Activated B cell treated with CpG ODN at 0.5 μM for 24 hours (primary cell): ENCODE measurements at regions not wholly inside any gene's neighbourhood (a gene's known extent, or its start where the extent isn't known, plus 50 kb on each side); places are given as distances from the start of the nearest gene placed in this dataset.
"Not testable (repeated sequence)": the region's sequence is repeated elsewhere in the genome, so short reads cannot be mapped to it uniquely, and the experiment has no call there.

ENCODE experiments used
- ATAC-seq: fragments of 200-7000 bp; cut with Tn5 transposase; one replicate; pipeline ENCODE4 v1.10.0; 2021; ENCODE audit warnings: low read depth, mild to moderate bottlenecking, moderate library complexity
- CTCF ChIA-PET: fragments of 350-600 bp; sonication (Branson Sonifier 250); formaldehyde crosslinking; loops from one replicate; lab custom pipeline; 2021; ENCODE audit warnings: antibody characterized with exemption; lab: Charles Lee
- POLR2A ChIA-PET: fragments of 350-600 bp; sonication (Branson Sonifier 250); formaldehyde crosslinking; loops from one replicate; lab custom pipeline; 2021; ENCODE audit warnings: antibody characterized with exemption; lab: Charles Lee
- DNase-seq: peaks from one replicate; pipeline ENCODE4 v3.0.0; 2022
- H3K27ac Mint-ChIP-seq: one replicate; pipeline ENCODE4 v1.8.0; 2020; ENCODE audit warnings: mixed read lengths
- H3K27me3 Mint-ChIP-seq: one replicate; pipeline ENCODE4 v1.8.0; 2021; ENCODE audit warnings: mixed read lengths
- H3K36me3 Mint-ChIP-seq: one replicate; pipeline ENCODE4 v1.8.0; 2021; ENCODE audit warnings: low read depth, mixed read lengths
- H3K4me1 Mint-ChIP-seq: one replicate; pipeline ENCODE4 v1.8.0; 2021; ENCODE audit warnings: mixed read lengths
- H3K4me3 Mint-ChIP-seq: one replicate; pipeline ENCODE4 v1.8.0; 2020; ENCODE audit warnings: mild to moderate bottlenecking, mixed read lengths
- H3K9me3 Mint-ChIP-seq: one replicate; pipeline ENCODE4 v1.8.0; 2020; ENCODE audit warnings: mixed read lengths
- CTCF ChIP-seq: fragments of 200-600 bp; IDR thresholded peaks from one replicate; pipeline ENCODE4 v1.8.0; 2022; ENCODE audit warnings: antibody characterized with exemption, mild to moderate bottlenecking
- intact Hi-C: fragments of 100-400 bp; cut with micrococcal nuclease; formaldehyde crosslinking; loops from one replicate; pipeline ENCODE4 v1.15.1; 2024

DNA sequence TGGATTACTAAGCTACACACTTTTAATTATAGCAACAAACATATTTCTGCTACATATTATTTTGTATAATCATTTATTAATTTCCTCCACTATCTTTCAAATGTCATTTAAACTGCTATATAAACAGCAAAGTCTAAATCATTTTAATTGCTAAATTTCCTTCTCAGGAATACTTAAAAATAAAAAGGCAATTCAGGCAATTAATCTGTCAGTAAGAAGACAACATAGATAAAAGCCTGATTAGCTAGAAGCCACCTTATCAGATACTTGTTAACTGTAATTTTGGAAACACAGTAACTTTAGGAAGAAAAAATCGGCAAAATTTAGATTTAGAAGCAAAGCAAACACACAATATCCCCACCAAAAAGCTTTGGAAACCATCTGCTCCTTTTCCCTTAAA is 188.2 kb upstream of the ZNF804A start:
- no peak overlapping the region for H3K4me3 Mint-ChIP-seq

DNA sequence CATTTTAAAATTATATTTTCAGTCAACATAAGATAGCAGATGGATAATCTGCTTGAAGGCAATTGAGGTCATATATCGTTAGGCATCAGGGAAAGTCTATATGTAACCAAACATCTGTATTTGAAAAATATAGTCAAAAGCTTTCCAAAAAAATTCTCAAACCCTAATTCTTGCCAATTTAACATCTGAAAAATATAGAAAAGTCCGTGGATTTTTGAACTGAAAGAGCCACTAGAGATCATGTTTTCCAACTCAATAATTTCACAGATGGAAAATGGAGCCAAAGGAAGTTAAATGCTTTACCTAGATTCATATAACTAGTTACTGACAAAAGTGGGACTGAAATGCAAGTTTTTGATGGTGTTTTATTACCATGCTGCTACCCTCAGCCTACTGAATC is 185.1 kb upstream of the ZNF804A start:
- CTCF ChIA-PET = no interaction called here
- no peaks in the 10 kb centered on the region for H3K27me3 Mint-ChIP-seq
- H3K9me3 Mint-ChIP-seq = peaks cover 4% of the 10 kb centered on the region

More for the DNA sequence above, 188.2 kb upstream of the ZNF804A start:
- POLR2A ChIA-PET = no interaction called here
- Mint-ChIP-seq H3K4me1 (no peaks in the 10 kb centered on the region), H3K27me3 (no peaks in the 10 kb centered on the region), H3K9me3 (peaks cover 11% of the 10 kb centered on the region), H3K27ac (no peak overlapping the region), H3K36me3 (no peaks in the 10 kb centered on the region)
- no peak for TF ChIP-seq CTCF
- CTCF ChIA-PET = no interaction called here
- DNase-seq = no peak
- intact Hi-C loops = no loop called here
- no peak for ATAC-seq

DNA sequence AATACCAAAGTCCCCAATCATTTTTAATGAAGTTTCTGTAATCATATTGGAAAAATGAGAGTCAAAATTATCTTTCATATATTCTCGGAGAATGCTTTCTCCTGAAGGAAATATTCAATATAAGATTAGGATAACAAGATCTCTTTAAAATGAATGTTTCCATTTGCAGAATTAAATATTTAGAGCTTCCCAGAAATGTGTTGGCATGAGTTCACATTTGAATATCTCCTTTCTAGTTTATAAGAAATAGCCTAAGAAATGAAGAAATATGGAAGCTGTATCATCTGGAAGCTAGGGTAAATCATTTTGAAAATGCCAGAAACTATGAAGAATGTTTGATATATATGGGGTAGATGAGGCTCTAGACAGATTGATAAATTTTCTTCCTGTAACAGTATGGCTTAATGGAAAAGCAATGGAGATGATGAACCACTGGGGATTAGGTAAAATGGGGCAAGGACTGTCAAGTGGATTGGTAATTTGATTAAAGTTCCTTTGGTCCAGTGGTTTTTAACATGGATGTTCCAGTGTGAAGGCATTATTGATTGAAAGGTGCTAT is 184.6 kb upstream of the ZNF804A start:
- no peak for TF ChIP-seq CTCF
- peaks cover 4% of the 10 kb centered on the region for H3K9me3 Mint-ChIP-seq
- ATAC-seq = no peak
- no peaks in the 10 kb centered on the region for H3K4me1 Mint-ChIP-seq
- intact Hi-C loops = no loop called here
- POLR2A ChIA-PET = no interaction called here
- CTCF ChIA-PET = no interaction called here
- no peak overlapping the region for H3K27ac Mint-ChIP-seq
- DNase-seq = no peak
- no peak overlapping the region for H3K4me3 Mint-ChIP-seq
- no peaks in the 10 kb centered on the region for H3K27me3 Mint-ChIP-seq
- no peaks in the 10 kb centered on the region for H3K36me3 Mint-ChIP-seq

More for the DNA sequence above, 185.1 kb upstream of the ZNF804A start:
- H3K36me3 Mint-ChIP-seq = no peaks in the 10 kb centered on the region
- DNase-seq (no peak), ATAC-seq (no peak)
- TF ChIP-seq CTCF = no peak
- H3K4me1 Mint-ChIP-seq = no peaks in the 10 kb centered on the region
- intact Hi-C loops = no loop called here
- POLR2A ChIA-PET = no interaction called here
- no peak overlapping the region for H3K4me3 Mint-ChIP-seq
- H3K27ac Mint-ChIP-seq = no peak overlapping the region

DNA sequence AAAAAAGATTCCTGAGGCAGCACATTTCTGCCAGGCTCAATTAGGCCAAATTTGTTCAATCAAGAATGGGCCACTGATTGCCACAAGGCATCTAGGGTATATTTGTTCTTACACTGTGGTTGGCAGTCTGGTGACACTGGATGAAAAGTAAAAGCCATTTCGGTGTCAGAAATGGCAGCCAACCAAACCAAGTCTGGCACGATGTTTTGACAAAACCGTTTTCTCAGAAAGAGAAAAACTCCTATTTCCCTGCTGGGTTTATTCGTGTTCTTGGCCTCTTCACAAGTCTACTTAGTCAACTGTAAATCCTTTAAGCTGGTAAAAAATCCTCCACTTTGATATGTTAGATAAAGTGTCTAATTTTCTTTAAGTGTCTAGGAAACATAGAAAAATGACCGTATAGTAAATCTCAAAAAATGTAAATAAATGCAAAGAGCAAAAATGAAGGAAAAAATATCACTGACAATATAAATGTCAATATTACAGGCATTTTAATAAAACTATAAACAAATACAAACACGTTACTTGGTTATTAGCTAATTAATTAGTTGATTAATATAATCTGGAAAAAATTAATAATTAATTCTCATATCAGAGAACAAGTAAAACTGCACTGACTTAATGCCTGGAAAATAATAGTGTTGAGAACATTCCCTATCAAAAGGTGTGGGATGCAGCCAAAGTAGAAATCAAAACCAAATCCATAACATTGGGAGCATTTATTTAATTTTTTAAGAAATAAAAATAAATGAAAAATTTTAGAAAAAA is 182.0 kb upstream of the ZNF804A start:
- no peaks in the 10 kb centered on the region for H3K36me3 Mint-ChIP-seq
- ChIA-PET CTCF (no interaction called here), POLR2A (no interaction called here)
- TF ChIP-seq CTCF = no peak
- H3K9me3 Mint-ChIP-seq = no peaks in the 10 kb centered on the region
- DNase-seq (no peak), ATAC-seq (no peak)
- no peaks in the 10 kb centered on the region for H3K4me1 Mint-ChIP-seq
- no peak overlapping the region for H3K4me3 Mint-ChIP-seq
- no peaks in the 10 kb centered on the region for H3K27me3 Mint-ChIP-seq
- no peak overlapping the region for H3K27ac Mint-ChIP-seq
- intact Hi-C loops = no loop called here

DNA sequence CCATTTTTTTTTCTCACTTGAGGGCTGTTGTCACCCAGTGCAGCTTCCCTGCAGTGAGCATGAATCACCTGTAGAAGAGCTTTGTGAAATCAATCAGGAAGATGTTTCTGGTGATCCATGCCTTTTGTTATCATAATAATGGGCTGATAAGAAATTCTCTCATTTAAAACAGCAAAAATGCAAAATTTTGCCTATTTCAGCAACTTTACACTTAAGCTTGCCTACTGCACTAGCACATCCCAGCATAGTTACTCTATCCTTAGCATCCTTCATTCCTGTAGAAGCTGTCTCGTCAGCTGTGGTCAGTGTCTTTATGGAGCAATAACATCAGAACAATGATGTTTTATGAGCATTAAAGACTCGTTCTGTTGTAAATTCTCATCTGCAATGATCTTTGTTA is 178.6 kb upstream of the ZNF804A start:
- no peaks in the 10 kb centered on the region for H3K36me3 Mint-ChIP-seq

DNA sequence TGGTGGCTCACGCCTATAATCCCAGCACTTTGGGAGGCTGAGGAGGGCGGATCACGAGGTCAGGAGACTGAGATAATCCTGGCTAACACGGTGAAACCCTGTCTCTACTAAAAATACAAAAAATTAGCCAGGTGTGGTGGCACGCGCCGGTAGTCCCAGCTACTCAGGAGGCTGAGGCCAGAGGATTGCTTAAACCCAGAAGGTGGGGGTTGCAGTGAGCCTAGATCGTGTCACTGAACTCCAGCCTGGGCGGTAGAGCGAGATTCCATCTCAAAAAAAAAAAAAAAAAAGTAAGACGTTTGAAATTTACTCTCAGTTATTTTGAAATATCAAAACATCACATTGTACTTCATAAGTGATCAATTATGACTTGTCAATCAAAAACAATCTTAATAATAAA is 176.9 kb upstream of the ZNF804A start:
- H3K4me1 Mint-ChIP-seq, intact Hi-C loops, H3K27ac Mint-ChIP-seq, DNase-seq, POLR2A ChIA-PET, H3K36me3 Mint-ChIP-seq, CTCF ChIA-PET, H3K4me3 Mint-ChIP-seq, H3K27me3 Mint-ChIP-seq, H3K9me3 Mint-ChIP-seq, ATAC-seq: not testable (repeated sequence)

More for the DNA sequence above, 178.6 kb upstream of the ZNF804A start:
- no peaks in the 10 kb centered on the region for H3K9me3 Mint-ChIP-seq
- DNase-seq (no peak), ATAC-seq (no peak)
- no peak overlapping the region for H3K27ac Mint-ChIP-seq
- H3K27me3 Mint-ChIP-seq = no peaks in the 10 kb centered on the region
- POLR2A ChIA-PET = no interaction called here
- no peak overlapping the region for H3K4me3 Mint-ChIP-seq
- H3K4me1 Mint-ChIP-seq = no peaks in the 10 kb centered on the region
- CTCF ChIA-PET = no interaction called here
- intact Hi-C loops = no loop called here
- TF ChIP-seq CTCF = no peak
